GM12878 (cell line): ENCODE measurements at regions not wholly inside any gene's neighbourhood (a gene's known extent, or its start where the extent isn't known, plus 50 kb on each side); places are given as distances from the start of the nearest gene placed in this dataset.

Source experiments
- CTCF ChIP-seq, 3 experiments: IDR thresholded peaks in 2 of 3; conservative IDR thresholded peaks in 1 of 3; 2 replicates each; pipeline ENCODE4 v1.5.1; 2011; ENCODE audit warnings: low read depth in 3 of 3, low read length in 3 of 3, mild to moderate bottlenecking in 3 of 3, control low read depth in 2 of 3, moderate library complexity in 2 of 3, inconsistent platforms in 1 of 3, mixed read lengths in 1 of 3; ENCODE audit not compliant: control insufficient read depth in 2 of 3, insufficient read depth in 1 of 3; ENCODE audit errors: extremely low read depth in 1 of 3
- E2F8 ChIP-seq: fragments of 450-650 bp; IDR thresholded peaks from 2 replicates; pipeline ENCODE4 v1.6.1; 2018; ENCODE audit warnings: mild to moderate bottlenecking, low read depth, moderate library complexity; ENCODE audit not compliant: partially characterized antibody
- ESRRA ChIP-seq: IDR thresholded peaks from 2 replicates; pipeline ENCODE4 v1.6.1; 2012; ENCODE audit warnings: mild to moderate bottlenecking, low read length, improper control_type of control experiment
- ETV6 ChIP-seq, 2 experiments: fragments of 450-650 bp in 1 of 2; IDR thresholded peaks in 1 of 2; conservative IDR thresholded peaks in 1 of 2; 2 replicates each; pipeline ENCODE4 v1.6.1; 2014; ENCODE audit warnings: antibody characterized with exemption in 1 of 2, borderline replicate concordance in 1 of 2, low read depth in 1 of 2, mild to moderate bottlenecking in 1 of 2, moderate library complexity in 1 of 2
- IKZF1 ChIP-seq: fragments of 450-650 bp; conservative IDR thresholded peaks from 2 replicates; pipeline ENCODE4 v1.6.1; 2017; ENCODE audit warnings: antibody characterized with exemption, mild to moderate bottlenecking
- POLR2A ChIP-seq: IDR thresholded peaks from 2 replicates; pipeline ENCODE4 v1.6.1; 2011; ENCODE audit warnings: low read depth, mild to moderate bottlenecking, low read length

- no peak for TF ChIP-seq ETV6 (conservative IDR thresholded peaks at IDR 0.05 in 1 of 2, IDR thresholded peaks at IDR 0.05 in 1 of 2; ENCODE audit: borderline replicate concordance in 1 of 2, low read depth in 1 of 2)
- no peak for TF ChIP-seq CTCF (IDR thresholded peaks at IDR 0.05 in 2 of 3, conservative IDR thresholded peaks at IDR 0.05 in 1 of 3; ENCODE audit: control insufficient read depth in 2 of 3, extremely low read depth in 1 of 3, insufficient read depth in 1 of 3, low read depth in 3 of 3, low read length in 3 of 3)
- no peak for TF ChIP-seq IKZF1
- TF ChIP-seq ESRRA: no peak
- no peak for TF ChIP-seq POLR2A
- TF ChIP-seq E2F8: no peak
Observed at GRCh38 chr7:131802195-131802864, 245.9 kb upstream of the PODXL start.
